SK-N-SH (cell line): ENCODE measurements at regions not wholly inside any gene's neighbourhood (a gene's known extent, or its start where the extent isn't known, plus 50 kb on each side); places are given as distances from the start of the nearest gene placed in this dataset.

Experiments used
- CHD2 ChIP-seq: fragments of 150-350 bp; IDR thresholded peaks from 2 replicates; pipeline ENCODE4 v1.6.1; 2018; ENCODE audit warnings: low read length; ENCODE audit not compliant: partially characterized antibody
- CTCF ChIP-seq: fragments of 200-600 bp; sonication (generic); IDR thresholded peaks from 2 replicates; pipeline ENCODE4 v1.6.1; 2017; ENCODE audit warnings: antibody characterized with exemption, mild to moderate bottlenecking, moderate library complexity
- EZH2phosphoT487 ChIP-seq: fragments of 200-600 bp; sonication (generic); IDR thresholded peaks from 2 replicates; pipeline ENCODE4 v1.6.1; 2017; ENCODE audit warnings: low read depth, mixed run types, mild to moderate bottlenecking, antibody characterized with exemption, moderate library complexity, borderline replicate concordance
- FOSL2 ChIP-seq: IDR thresholded peaks from 2 replicates; pipeline ENCODE4 v1.4.0; 2012; ENCODE audit warnings: low read depth, mild to moderate bottlenecking, moderate library complexity, borderline replicate concordance
- FOXM1 ChIP-seq: IDR thresholded peaks from 2 replicates; pipeline ENCODE4 v1.4.0; 2012; ENCODE audit warnings: low read depth, mild to moderate bottlenecking
- GABPA ChIP-seq: IDR thresholded peaks from 2 replicates; pipeline ENCODE4 v1.4.0; 2012; ENCODE audit warnings: low read depth, mild to moderate bottlenecking
- GATA2 ChIP-seq: sonication (generic); formaldehyde crosslinking; IDR thresholded peaks from 2 replicates; pipeline ENCODE4 v1.5.0; 2020; ENCODE audit warnings: mild to moderate bottlenecking, missing genetic modification reagents
- JUND ChIP-seq: IDR thresholded peaks from 2 replicates; pipeline ENCODE4 v1.4.0; 2012
- MAX ChIP-seq: IDR thresholded peaks from 2 replicates; pipeline ENCODE4 v1.4.0; 2012; ENCODE audit warnings: low read depth
- RCOR1 ChIP-seq: fragments of 150-350 bp; IDR thresholded peaks from 2 replicates; pipeline ENCODE4 v1.6.1; 2017; ENCODE audit warnings: antibody characterized with exemption, low read length
- REST ChIP-seq: IDR thresholded peaks from 2 replicates; pipeline ENCODE4 v1.6.1; 2012; ENCODE audit warnings: mild to moderate bottlenecking, low read depth, low read length, moderate library complexity
- TAF1 ChIP-seq: IDR thresholded peaks from 2 replicates; pipeline ENCODE4 v1.6.1; 2012; ENCODE audit warnings: low read depth, mild to moderate bottlenecking, low read length, moderate library complexity, borderline replicate concordance
- USF1 ChIP-seq: IDR thresholded peaks from 2 replicates; pipeline ENCODE4 v1.4.0; 2012; ENCODE audit warnings: low read depth, borderline replicate concordance
- ZBTB33 ChIP-seq: IDR thresholded peaks from 2 replicates; pipeline ENCODE4 v1.4.0; 2012; ENCODE audit warnings: low read depth, borderline replicate concordance

DNA sequence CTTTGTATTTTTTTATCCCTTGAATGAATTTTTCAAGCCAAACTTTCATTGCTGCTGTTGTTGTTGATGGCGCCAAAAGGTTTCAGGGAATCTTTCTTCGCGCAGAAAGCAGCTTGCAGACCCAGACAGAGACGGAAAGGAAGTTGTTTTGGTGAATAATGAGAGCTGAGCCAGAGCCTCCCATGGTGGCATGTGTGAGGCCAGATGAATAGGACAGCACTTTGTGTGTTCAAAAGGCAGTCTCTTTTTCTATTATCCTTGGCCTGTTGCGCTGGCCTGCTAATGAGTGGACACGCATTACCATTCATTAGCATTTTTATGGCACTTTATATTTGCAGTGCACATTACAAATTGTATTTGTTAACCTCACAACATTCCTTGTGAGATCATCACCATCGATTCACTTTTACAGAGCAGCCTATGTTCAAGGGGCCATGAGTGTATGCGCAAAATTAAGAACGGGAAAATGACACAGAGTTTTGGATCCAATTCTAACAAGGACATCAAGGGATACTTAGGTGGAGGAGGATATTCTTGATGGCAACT, 754.7 kb downstream of the BCL11A start:
- TF ChIP-seq EZH2phosphoT487 (no peak), GATA2 (CRISPR knock-in tag) (no peak), MAX (no peak), CTCF (no peak), REST (no peak), GABPA (no peak), USF1 (no peak), JUND (no peak), TAF1 (no peak), FOXM1 (no peak), ZBTB33 (no peak), FOSL2 (no peak), RCOR1 (no peak), CHD2 (no peak)
